GM12891 (cell line): ENCODE measurements at regions not wholly inside any gene's neighbourhood (a gene's known extent, or its start where the extent isn't known, plus 50 kb on each side); places are given as distances from the start of the nearest gene placed in this dataset.

Source experiments
- POLR2A ChIP-seq: IDR thresholded peaks from 2 replicates; pipeline ENCODE4 v1.6.1; 2011; ENCODE audit warnings: low read depth, low read length, control low read depth
- POLR2AphosphoS5 ChIP-seq: IDR thresholded peaks from 2 replicates; pipeline ENCODE4 v1.6.1; 2011; ENCODE audit warnings: low read depth, low read length, control low read depth
- TAF1 ChIP-seq: IDR thresholded peaks from 2 replicates; pipeline ENCODE4 v1.6.1; 2011; ENCODE audit warnings: low read depth, low read length, control low read depth

DNA sequence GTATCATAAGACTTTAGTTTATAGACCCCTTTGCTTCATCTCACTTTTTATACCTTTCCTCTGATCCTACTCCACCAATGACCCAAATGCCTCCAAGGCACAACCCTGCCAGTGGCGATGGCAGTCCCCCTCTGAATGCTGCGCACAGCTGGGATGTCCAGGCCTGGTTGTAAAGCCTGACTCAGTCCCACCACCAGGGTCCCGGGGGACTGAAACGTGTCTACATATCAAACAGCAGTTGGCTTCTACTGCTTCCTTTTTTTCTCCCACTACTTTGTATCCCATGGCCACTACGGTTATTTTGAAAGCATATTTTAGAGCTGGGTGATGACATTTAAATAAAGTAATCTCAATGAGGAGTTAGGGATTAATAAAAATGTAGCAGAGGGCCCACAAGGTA is 329.8 kb upstream of the PSMD7 start:
- TF ChIP-seq POLR2A (no peak), TAF1 (no peak), POLR2AphosphoS5 (no peak)
